HG03558 (cell line): ENCODE measurements at regions not wholly inside any gene's neighbourhood (a gene's known extent, or its start where the extent isn't known, plus 50 kb on each side); places are given as distances from the start of the nearest gene placed in this dataset.
"Not testable (repeated sequence)": the region's sequence is repeated elsewhere in the genome, so short reads cannot be mapped to it uniquely, and the experiment has no call there.

Experiments used
- ATAC-seq: cut with Tn5 transposase; IDR thresholded peaks from one replicate; pipeline ENCODE4 v1.9.1; 2021; ENCODE audit warnings: moderate number of reproducible peaks; ENCODE audit not compliant: unreplicated experiment; ENCODE audit errors: extremely low read depth

DNA sequence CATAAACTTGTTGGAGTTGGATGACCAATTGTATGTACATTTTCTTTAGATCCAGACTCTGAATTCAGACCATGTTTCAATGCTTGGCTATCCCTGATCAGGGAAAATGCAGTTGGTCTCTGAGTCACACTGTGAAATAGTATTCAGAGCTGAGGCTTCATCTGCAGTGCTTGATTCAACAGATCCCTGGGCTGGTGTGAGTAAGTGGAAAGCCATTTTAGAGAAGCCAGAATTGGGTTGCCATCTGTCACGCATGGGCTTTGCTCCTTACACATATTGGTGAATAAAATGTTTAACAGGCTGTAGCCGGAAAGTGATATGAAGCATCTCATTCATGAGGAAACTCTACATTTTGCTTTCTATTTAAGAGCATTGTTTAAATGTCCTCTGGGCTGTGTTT lies 50.0 kb upstream of the ACYP2 start:
- no peak for ATAC-seq

DNA sequence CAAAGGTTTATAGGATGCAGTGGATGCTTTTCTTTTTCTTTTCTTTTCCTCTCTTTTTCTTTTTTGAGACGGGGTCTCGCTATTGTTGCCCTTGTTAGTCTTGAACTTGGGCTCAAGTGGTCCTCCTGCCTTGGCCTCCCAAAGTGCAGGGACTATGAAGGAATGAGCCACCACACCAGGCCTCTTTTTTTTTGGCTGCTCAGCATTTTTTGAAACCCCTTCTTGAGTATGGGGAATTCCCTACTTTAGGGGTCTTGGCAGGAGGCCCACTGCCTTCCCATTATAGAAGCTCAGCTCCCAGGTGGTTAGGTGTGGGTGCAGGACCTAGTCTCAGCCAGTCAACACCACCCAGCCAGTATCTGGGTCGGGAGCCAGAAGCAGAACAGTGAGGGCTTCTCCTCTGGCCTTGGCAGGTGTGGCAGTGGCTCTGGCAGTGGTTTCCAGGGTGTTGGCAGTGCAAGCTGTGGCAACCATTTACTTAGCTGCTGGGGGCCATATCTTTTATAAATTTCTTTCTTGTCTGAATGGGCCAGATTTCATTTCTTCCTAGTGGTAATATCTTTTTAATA lies 51.4 kb upstream of the ACYP2 start:
- no peak for ATAC-seq

DNA sequence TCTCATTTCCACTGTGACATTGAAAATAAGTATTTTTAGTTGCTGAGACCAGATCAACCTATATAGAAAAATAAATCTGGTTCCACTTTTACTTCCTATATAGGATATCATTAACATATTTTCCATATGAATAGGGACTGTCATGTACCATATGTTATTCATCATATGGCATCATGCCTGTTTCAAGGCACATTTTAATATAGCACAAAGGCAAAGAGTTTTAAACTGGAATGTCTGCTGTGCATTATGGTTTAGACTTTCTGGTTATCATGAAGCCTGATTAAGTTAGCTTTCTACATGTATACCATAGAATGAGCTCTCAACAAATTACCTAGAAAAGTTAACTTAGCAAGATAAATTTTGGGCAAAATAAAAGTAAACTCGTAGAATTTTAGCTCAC lies 53.0 kb upstream of the ACYP2 start:
- ATAC-seq = no peak

DNA sequence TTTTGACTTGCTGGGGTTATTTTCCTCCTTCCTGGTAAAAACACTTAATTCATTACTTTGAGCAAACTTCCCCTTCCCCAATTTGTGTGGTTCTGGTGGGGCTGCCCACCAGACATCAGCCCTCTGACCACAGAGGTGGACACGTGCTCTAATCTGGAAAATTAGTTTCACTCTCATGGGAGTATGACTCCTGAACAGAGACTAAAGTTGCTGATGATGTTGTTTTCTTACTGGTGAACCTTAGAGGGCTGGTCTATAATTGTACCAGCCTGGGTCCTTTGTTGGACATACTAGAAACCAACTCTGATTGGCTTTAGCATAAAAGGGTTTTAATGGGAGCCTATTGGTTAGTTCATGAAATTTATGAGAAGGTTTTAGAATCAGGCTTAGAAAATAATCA lies 54.1 kb upstream of the ACYP2 start:
- no peak for ATAC-seq

DNA sequence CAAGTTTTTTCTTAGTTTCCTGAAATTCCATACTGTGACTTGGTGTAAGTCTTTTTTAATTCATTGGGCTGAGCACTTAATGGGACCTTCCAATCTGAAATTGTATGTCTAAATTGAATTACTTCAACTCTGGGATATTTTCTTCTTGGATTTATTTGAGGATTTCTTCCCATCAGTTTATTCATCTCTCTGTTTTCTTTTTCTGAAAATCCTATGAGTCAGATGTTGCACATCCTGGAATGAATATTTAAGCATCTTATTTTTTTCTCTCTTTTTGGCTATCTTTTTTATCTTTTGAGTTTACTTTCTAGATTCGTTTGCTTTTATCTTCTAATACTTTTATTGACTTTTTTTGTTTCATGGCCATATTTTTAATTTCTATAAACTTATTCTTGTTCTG lies 55.4 kb upstream of the ACYP2 start:
- ATAC-seq = no peak

DNA sequence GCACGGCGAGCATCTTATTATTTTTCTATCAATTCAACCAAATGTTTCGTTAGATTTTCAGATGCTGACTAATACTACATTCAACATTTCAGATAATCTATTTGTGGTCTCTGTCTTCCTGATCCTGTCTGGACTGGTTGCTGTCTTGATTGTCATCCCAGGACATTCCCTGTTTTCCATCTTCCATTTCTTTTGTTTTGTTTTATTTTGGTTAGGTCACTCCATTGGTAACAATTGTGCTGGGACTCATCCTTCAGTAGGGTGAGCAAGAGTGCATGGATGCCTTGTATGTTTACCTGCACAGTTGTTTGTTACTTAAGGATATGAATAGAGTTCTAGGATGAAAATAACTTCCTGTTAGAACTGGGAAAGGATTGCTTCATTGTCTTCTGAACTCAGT lies 55.9 kb upstream of the ACYP2 start:
- no peak for ATAC-seq

DNA sequence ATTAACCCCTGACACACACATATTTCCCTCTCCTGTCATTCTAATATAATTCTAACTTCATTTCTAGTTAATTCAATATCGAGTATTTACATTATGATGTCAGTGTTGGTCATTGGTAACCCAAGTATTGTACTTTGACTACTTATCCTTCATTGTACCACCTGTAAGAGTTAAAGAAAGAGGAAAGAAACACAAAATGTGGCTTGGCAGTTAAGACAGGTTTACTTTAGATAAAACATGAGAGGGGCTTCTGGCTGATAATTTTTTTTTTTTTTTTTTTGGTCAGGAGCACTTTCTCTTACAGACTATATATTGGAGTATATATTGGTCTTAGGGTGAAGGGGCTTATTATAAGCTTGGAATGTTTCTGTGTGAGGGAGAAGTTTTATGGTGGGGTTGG lies 57.0 kb upstream of the ACYP2 start:
- ATAC-seq = no peak

DNA sequence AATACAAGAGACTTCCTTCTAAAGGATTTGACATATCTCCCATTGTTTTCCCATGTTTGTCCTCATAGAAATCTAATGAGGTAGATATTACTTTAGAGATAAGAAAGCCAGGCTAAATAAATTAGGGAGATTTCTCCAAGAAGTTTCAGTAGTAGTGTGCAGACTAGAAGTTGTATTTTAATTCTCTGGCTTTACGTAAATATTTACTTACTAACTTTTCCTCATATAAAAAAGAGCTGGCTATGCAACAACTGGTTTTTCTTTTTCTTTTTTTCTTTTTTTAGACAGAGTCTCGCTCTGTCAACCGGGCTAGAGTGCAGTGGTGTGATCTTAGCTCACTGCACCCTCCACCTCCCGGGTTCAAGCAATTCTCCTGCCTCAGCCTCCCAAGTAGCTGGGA lies 60.6 kb upstream of the ACYP2 start:
- ATAC-seq = no peak

DNA sequence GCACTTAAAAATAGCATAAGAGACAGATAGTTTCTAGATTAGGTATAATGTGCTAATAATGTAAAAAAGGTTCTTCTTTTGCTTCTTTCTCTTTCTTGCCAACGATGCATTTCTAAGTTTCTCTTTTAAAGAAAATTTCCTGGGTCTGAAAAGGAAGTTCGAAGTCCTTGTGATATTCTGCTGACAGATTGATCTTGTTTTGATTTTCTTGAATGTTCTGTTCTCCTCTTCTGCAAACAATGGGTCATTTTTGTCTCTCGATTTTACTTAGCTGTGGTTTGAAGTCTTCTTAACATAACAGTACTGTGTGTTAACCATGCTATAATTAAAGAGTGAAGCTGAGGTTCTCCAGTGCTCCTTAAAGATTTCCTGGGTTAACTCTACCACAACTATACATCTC lies 61.1 kb upstream of the ACYP2 start:
- peak; percentile 64 for ATAC-seq

DNA sequence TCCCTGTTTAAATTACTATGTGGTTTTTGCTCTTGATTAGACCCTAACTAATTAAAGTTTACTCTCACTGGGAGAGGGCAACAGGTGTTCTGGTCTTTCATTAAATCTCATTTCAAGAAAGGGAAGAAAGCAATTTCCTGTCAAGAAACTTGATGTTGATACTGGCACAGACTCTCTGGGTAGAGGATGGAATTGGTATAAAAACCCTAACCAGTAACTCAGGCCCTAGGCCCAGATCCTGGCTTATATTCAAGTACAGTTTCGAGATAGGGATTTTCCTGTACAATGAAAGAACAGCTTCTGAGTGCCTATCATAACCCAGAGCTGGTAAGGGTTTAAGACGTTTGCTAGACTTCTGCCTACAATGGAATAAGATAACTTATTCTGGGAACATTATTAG lies 61.6 kb upstream of the ACYP2 start:
- peak; percentile 18 for ATAC-seq

DNA sequence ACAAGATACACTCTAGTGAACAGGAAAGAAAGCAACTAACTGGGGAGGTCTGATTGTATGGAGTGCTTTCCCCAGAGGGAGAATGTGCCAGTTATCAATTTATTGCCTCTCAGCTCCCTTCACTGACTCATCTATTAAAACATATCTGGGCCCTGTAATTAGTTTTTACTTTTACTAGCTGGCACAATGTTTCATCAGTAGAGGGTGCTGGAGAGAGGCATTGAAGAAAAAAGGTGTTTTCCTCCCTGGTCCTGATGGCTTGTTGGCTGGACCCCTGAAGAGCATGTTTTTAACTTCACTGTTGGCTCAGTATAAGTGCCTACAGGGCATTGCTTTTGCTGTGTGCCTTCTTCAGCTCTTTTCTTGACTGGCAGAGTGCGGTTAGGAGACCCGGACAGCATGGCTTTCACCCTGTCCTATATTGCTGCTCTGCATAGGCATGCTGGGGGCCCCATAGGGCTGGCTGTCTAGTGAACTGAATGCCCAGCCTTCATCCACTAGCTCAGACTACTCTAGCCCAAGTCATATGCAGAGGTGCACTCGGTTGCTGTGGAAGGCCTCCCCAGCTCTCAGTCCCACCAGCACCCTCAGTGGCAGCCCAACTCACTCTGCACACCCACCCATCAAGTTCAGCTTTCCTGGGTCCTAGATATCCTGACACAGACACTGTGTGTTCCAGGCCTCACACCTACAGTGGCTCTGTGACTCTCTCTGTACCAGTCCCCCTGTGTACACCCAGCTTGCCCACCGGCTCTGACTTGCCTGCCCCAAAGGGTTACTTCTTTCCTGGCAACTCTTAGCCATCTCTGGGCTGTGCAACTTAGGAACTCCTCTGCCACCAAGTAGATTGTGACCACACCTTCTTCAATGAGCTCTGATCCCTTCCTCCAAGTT lies 62.3 kb upstream of the ACYP2 start:
- no peak for ATAC-seq

DNA sequence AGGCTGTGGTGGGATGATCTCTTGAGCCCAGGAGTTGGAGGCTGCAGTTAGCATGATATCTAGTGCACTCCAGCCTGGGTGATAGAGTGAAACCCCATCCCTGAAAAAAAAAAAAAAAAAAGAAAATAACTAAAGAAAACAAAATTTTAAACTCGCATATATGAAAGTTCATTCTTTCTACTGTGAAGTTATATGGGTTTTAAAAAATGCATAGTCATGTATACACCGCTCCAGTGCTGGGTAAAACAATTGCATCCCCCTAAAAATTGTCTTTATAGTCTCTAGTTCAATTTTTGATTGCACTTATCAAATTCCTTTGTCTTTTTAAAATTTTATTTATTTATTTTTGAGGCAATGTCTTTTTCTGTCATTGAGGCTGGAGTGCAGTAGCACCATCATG lies 65.0 kb upstream of the ACYP2 start:
- ATAC-seq = no peak

DNA sequence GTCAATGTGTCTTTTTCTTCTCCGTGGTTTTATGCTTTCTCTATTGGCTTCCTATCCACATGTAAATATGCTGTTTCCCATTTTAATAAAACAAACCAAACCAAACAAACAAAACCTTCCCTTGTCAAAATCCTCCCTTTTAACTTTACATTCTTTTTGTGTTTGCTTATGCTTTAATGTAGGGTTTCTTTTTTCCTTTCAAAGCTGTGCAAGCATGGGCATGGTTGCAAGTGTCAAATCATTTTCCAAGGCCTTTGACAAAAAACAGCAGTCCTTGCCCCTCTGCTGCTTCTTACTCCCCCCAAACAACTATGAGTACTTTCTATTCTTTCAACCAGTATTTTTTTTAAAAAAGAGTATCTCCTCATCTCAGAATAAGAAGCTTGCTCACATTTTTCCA lies 66.0 kb upstream of the ACYP2 start:
- ATAC-seq = no peak

DNA sequence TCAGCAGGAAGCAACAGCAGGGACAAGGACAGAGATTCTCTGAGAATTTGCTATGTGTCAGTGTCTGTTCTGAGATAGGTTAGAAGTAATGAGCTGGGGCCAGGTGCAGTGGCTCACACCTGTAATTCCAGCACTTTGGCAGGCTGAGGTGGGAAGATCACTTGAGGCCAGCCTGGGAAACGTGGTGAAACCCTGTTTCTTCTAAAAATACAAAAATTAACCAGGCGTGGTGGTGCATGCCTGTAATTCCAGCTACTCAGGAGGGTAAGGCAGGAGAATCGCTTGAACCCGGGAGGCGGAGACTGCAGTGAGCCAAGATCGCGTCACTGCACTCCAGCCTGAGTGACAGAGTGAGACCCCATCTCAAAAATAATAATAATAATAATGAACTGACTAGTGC lies 66.5 kb upstream of the ACYP2 start:
- ATAC-seq = not testable (repeated sequence)

DNA sequence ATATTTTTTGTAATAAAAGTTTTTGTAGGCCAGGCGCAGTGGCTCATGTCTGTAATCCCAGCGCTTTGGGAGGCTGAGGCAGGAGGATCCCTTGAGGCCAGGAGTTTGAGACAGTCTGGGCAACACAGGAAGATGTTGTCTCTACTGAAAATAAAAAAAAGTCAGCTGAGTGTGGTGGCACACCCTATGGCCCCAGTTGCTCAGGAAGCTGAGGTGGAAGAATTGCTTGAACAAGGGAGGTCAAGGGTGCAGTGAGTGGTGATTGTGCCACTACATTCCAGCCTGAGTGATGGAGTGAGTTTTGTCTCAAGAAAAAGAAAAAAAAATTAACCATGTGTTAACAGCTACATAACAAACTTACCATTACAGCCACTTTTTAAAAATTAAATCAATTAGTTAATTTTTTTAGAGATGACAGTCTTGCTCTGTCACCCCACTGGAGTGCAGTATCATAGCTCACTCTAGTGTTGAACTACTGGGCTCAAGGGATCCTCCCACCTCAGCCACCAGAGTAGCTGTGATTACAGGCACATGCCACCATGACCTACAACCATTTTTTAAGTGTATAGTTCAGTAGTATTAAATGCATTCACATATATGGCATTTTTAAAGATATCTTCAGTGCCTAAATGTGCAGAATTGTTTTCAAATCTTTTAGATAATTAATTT lies 67.2 kb upstream of the ACYP2 start:
- no peak for ATAC-seq

DNA sequence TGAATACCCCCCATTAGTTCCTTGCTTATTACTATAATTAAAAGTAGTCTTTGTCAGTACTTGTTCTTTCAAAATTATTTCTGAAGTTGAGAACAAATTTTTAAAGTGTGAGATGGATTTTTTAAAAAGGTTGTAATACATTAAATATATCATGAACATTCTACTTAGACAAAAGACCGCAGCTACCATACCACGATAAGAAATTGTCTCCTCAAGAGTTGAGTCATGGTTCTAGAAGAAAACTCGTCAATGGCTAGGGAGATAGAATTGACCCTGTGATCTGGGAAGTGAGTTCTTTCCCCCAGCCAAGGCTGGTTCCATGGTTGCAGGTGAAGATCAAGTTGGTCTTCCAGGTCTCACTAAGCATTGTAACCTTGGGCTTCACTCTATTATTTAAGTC lies 67.8 kb upstream of the ACYP2 start:
- no peak for ATAC-seq

DNA sequence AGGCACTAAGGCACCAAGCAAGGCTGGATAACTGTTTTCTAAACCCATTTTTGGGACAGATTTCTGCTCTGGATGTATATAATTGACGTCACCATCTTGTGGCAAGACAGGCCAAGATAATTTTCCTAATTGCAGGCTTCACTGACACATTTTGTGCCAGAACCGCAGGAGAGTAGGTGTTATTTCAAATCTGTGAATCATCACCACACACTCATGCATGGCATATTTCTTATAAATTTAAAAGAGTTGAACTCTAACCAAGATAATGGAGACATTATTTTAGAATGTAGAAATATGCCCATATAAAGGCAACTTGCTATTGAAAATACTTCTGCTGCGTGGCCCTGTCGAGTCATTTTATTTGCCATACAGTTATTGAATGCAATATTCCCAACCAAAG lies 68.3 kb upstream of the ACYP2 start:
- ATAC-seq = no peak

DNA sequence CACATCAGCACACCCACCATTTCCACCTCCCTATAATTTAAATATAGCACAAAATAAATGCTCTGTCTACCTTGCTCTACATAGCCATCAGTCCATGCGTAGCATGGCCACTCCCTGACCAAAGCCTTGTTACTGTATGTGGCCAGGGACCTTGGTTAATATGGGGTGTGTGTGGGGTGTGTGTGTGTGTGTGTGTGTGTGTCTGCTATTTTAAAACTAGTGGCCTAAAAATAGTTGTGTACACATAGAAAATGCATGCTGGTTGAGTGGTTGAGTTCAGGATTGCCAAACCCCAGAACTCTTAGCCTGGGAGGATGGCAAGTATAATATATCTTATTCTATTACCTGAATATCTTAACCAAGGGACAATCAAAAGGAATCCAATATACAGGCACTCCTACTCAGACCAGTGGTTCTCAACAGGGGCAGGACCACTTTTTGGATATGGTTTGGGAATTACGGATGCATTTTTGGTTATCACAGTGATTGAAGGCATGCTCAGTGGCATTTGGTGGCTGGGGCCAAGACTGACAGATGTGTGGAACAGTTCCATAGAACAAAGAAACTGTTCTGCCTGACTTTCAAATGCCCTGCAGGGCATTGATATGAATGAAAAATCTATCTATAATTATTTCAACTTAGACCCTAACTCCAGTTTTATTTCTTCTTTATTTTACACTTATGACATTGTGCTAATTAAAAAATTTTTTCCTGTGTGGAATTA lies 72.3 kb upstream of the PSME4 start:
- no peak for ATAC-seq

DNA sequence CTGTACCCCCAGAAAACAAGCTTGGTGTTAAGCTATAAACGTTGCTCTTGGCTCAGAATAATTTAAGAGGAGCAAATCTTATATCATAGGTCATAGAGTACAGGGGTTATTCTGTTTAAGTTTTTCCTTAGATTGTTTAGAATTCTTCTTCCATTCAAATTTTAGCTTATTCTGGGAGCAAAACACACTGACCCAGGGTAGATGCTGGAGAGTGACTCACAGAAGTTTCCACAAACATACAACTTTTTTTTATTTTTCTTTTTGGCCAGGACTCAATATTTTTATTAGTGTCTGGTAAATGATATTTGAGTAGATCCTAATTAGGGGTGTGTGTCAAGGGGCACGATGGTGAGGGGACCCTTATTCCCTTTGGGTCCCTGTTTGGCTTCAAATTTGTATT lies 71.5 kb upstream of the PSME4 start:
- no peak for ATAC-seq

DNA sequence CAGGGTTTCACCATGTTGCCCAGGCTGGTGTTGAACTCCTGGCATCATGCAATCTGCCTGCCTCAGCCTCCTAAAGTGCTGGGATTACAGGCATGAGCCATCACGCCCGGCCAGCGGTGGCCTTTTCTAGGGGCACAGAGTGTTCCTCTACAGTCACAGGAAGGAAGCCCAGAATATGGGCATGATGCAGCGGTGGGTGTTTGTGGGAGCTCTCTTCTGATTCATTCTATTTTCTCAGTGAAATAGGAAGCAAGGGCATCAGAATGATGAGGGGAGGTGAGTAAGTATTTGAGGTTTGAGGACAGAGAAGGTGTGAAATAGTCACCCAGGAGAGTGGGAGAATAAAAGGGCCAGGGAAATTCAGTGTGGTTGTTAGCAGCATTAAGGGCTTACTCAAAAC lies 70.3 kb upstream of the PSME4 start:
- ATAC-seq = no peak

DNA sequence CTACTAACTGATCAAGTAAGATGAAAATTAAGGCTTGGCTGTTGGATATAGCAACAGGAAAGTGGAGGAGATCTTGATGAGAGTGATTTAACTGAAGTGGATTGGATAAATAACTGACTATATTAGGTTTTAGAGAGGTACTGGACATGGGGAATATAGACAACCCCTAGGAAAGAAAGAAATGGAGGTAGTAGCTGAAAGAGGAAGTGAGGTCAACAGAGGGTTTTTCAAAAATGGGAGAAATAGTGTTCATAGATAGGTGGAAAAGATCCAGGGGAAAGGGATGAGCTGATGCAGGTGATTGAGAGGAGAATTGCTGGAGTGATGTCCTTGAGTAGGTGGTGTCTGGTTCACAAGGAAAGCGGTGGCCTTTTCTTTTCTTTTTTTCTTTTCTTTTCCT lies 69.9 kb upstream of the PSME4 start:
- no peak for ATAC-seq
